HG02870 (cell line): ENCODE measurements at regions not wholly inside any gene's neighbourhood (a gene's known extent, or its start where the extent isn't known, plus 50 kb on each side); places are given as distances from the start of the nearest gene placed in this dataset.

Experiments
- ATAC-seq: cut with Tn5 transposase; IDR thresholded peaks from one replicate; pipeline ENCODE4 v1.9.1; 2021; ENCODE audit warnings: mild to moderate bottlenecking, moderate library complexity; ENCODE audit not compliant: unreplicated experiment

GRCh38 chr4:42750091-42750490, 93.2 kb upstream of the ATP8A1 start:
- ATAC-seq, result peak; percentile 77

- no peak for ATAC-seq
These were observed 91.1 kb upstream of the ATP8A1 start for GRCh38 chr4:42747971-42748370.

- no peak for ATAC-seq
These were observed 79.8 kb upstream of the ATP8A1 start for GRCh38 chr4:42736527-42737195.

GRCh38 chr4:42733380-42733779, 76.5 kb upstream of the ATP8A1 start:
- no peak for ATAC-seq

- ATAC-seq, result no peak
These were observed 75.9 kb upstream of the ATP8A1 start for GRCh38 chr4:42732776-42733175.

GRCh38 chr4:42729505-42730237, 72.8 kb upstream of the ATP8A1 start:
- ATAC-seq, result no peak

- no peak for ATAC-seq
These were observed 67.5 kb upstream of the ATP8A1 start for GRCh38 chr4:42724451-42724850.

- no peak for ATAC-seq
These were observed 63.6 kb upstream of the ATP8A1 start for GRCh38 chr4:42720533-42720932.

- ATAC-seq, result no peak
These were observed 62.4 kb upstream of the ATP8A1 start for GRCh38 chr4:42719257-42719656.

- ATAC-seq, result no peak
These were observed 61.4 kb upstream of the ATP8A1 start for GRCh38 chr4:42718336-42718735.

- ATAC-seq, result no peak
These were observed 60.1 kb upstream of the ATP8A1 start for GRCh38 chr4:42716996-42717395.

- ATAC-seq, result no peak
These were observed 59.0 kb upstream of the ATP8A1 start for GRCh38 chr4:42715807-42716482.

- no peak for ATAC-seq
These were observed 56.5 kb upstream of the ATP8A1 start for GRCh38 chr4:42713391-42713790.

- no peak for ATAC-seq
These were observed 55.9 kb upstream of the ATP8A1 start for GRCh38 chr4:42712854-42713253.

- no peak for ATAC-seq
These were observed 54.6 kb upstream of the ATP8A1 start for GRCh38 chr4:42711496-42711895.

- no peak for ATAC-seq
These were observed 53.9 kb upstream of the ATP8A1 start for GRCh38 chr4:42710761-42711160.

GRCh38 chr4:42710329-42710728, 53.4 kb upstream of the ATP8A1 start:
- ATAC-seq, result no peak

GRCh38 chr4:42709392-42710065, 52.6 kb upstream of the ATP8A1 start:
- ATAC-seq, result no peak

- ATAC-seq, result no peak
These were observed 51.7 kb upstream of the ATP8A1 start for GRCh38 chr4:42708625-42709024.
